CD4-positive, alpha-beta T cell treated with Interferon alpha-2 for 1 hour (primary cell): ENCODE measurements at regions not wholly inside any gene's neighbourhood (a gene's known extent, or its start where the extent isn't known, plus 50 kb on each side); places are given as distances from the start of the nearest gene placed in this dataset.
A peak's percentile ranks its signal among the peaks of the same experiment; 100 is the strongest.
"Not testable (repeated sequence)": the region's sequence is repeated elsewhere in the genome, so short reads cannot be mapped to it uniquely, and the experiment has no call there.

Experiments used
- DNase-seq, 2 donors: peaks; one replicate each; pipeline ENCODE4 v3.0.0-alpha.2; 2020 to 2022

DNA sequence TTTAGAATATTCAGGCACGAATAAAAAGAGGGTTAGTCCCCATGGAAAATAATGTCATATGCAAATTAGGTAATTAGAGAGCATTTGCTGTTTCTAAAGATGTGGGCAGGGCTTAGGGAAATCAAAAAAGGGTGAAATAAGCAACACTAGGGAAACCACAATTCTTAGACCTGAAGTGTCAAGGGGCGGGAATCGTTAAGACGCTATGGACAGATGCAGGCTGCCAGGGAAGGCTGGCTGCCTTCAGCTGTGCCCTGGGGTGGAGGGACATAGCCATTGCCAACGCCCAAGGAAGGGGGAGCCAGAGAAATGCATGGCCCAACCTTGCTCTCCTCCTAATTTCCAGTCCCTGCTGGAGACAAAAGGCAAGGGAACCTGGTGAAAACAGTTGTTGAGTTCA is 141.7 kb upstream of the PROK2 start:
- DNase-seq = no peak

DNA sequence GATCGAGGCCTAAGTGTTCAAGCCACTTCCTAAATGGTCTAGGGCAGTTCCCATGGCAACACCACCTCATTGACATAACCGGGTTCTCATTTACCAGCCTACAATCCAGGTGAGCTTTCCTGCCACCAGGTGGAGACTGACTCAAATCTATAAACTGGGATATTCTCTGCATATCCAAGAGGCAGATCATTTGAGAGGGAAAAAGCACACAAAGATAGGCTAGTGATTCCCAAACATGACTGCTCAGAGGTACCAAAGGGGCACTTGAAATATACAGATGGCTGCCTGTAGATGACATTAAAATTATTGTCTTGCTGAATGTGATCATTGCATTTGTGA is 141.3 kb upstream of the PROK2 start:
- DNase-seq = peak in 1 of 2 donors; percentile 15

DNA sequence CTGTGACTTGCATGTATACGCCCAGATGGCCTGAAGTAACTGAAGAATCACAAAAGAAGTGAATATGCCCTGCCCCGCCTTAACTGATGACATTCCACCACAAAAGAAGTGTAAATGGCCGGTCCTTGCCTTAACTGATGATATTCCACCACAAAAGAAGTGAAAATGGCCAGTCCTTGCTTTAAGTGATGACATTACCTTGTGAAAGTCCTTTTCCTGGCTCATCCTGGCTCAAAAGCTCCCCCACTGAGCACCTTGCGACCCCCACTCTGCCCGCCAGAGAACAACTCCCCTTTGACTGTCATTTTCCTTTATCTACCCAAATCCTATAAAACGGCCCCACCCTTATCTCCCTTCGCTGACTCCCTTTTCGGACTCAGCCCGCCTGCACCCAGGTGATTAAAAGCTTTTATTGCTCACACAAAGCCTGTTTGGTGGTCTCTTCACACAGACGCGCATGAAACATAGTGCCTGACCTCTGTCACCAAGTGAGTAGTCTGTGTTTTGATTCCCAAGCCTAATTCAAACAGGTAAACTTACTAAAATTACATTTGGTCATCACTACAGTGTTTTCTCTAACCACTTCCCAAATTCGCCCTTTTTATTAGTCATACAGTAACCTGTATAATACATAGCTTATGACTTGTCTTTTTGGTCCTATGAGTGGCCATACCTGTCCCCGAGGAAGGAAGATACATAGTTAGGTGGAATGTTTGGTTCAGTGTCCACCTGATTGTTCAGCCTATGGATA is 140.7 kb upstream of the PROK2 start:
- not testable (repeated sequence) for DNase-seq

DNA sequence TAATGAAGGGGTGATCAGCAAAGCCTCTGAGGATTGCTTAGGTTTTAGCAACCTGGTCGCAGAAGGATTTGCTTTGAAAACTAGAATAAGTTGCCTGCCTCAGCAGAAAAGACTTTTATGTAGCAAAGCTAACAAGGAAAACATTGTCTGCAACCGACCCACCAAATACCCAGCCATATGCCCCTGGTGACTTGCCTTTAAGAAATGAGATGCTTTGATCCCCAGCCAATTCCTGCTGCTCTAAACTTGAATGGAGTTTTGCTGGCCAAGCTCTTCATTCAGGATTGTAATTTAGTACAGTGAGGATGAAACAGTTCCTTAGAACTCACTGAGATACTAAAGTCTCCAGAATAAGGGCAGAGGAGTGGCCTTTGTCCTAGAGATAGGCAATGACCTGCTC is 139.8 kb upstream of the PROK2 start:
- DNase-seq = no peak

DNA sequence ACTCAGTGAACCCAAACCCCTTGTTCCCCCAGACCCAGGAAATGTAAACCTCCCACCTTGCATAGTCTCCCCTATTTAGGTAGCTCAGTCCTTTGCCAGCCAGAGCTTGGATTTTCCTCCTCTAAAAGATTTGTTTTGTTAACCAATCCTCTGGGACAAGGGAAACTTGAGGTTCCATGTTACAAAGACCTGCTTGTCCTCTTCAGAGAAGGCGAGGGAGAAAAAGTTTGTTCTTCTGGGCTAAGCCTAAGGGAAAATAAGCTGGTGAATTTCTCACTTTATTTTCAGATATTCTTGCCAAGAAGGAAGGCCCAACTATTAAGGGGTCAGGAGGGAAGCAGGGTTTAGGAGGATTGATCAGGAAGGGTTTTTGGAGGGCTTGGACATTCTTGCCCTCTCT is 136.1 kb upstream of the PROK2 start:
- DNase-seq = no peak

DNA sequence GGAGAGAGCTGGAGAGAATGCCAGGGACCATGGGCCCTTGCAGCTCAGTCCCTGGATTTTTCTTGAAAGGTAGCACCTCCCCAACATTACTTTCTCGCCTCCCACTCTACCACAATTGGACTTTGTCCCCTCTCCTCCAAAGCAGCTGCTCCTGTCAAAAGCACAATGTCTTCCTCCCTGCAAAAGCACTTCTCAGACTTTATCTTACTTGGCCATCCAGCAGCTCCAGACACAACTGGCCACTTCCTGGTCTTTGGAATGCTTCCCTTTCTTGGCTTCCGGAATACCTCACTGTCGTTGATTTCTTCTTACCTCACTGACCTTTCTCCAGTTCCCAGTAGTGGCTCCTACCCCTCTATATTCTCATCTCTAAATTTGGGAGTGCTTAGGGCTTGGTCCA is 134.6 kb upstream of the PROK2 start:
- DNase-seq = no peak

DNA sequence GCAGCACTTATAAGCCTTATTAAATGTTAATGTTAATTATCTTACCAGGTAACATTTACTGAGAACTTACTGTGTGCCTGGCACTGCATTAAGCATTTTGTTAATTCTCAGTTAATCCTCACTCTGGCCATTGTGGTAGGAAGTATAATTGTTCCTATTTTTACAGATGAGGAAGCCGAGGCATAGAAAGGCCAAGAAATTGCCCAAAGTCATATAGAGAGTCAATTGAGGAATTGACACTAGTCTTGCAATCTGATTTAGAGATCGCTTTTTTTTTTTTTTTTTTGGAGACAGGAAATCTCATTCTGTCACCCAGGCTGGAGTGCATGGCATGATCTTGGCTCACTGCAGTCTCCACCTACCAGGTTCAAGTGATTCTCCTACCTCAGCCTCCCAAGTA is 132.6 kb upstream of the PROK2 start:
- peak in 1 of 2 donors; percentile 4 for DNase-seq

DNA sequence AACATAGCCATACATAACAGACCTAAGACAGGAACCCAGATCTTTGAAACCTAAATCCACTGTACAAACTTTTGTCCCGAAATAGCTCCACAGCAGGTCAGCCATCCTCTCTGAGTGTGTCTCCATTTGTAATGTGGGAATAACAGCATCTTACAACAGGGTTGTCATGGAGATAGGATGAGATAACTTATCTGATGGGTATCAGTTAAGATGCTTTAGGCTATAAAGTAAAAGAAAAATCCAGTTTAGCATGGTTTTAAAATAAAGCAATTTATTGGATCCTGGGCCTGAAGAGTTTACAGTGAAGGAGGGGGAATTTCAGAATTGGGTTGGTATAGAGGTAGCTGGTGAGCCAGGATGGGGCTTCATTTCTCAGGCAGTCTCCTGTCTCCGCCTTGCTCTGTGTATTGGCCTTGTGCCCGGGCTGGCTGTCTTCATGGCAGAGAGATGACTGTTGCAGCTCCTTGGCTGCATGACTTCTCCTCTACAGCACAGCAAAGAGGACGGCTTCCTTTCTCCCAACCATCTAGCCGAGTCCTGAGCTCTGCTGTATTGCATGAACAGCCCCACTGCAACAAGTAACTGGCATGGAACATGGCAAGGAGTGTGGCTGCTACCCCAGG is 131.9 kb upstream of the PROK2 start:
- no peak for DNase-seq

DNA sequence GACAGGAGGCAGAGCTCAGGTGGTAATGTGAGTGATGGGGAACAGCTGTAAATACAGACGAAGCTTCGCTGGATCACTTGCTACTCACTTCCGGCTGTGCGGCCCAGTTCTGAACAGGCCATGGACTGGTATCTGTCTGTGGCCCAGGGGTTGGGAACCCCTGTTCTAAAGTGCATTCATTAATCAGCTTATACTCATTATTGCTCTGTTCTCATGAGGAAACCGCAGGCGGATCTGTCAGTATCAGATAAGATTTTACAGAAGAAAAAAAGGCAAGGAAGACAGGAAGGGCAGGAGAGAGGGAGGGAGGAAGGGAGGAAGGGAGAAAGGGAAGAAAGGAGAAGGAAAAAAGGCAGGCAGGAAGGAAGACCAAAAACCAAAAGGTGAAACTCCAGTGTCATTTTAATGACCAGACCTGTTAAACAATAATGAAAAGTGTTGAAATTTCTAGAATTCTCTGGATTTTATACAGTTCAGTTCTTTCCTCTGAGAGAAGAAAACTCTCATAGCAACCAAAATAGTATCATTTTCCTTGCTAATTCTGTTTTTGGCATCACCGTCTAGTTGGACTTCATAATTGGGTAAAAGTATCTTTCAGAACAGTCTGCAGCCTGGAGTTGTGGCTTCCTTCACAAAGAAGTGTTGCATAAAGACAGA is 128.0 kb upstream of the PROK2 start:
- no peak for DNase-seq

DNA sequence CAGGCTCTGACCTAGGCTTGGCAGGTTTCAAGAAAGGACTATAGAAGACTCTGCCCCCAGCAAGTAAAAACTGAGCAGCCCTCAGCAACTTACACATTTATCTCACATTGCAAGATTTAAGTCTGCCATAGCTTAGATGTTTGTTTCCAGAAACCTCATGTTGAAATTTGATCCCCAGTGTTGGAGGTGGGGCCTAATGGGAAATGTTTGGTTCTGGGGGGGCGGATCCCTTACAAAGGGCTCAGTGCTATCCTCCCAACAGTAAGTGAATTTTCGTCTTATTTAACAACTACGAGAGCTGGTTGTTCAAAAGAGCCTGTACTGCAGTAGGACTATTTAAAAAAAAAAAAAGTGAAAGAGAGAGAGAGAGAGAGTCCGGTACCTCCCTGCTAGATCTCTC is 125.2 kb upstream of the PROK2 start:
- no peak for DNase-seq

DNA sequence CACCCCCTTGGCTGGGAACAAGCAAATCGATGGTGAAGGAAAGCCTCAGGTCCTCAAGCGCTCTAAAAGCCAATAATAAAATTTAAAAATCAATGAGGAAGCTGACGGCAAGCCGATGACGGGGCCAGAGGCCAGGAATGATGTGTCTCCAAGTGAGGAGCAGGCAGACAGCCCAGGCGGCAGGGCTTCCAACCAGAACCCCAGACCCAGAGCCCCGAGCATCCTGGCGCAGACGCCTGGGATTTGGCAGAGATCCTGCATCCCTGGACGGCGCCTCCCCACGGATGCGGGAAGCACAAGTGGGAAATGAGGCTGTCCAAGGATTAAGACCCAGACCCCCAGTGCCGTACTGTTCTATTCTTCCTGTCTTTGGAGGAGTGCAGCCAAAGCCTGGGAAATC is 123.0 kb upstream of the PROK2 start:
- no peak for DNase-seq

DNA sequence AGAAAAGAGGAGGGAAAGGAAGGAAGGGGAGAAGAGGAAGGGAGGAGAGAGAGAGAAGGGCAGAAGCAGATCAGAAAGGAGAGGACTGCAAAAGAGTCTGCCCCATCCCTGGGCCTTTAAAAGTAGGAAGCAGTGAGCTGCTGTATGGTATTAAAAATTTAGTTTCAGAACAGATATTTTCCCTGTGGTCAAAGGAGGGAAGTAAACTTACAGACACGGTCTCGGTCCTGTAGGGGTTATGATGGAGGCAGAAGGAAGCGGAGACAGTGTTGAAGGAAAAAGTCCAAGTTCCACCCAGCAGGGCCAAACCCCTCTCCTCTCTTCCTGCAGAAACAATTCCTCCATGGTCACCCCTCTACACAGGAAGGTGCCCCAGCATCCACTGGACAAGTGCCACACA is 122.0 kb upstream of the PROK2 start:
- DNase-seq = no peak

DNA sequence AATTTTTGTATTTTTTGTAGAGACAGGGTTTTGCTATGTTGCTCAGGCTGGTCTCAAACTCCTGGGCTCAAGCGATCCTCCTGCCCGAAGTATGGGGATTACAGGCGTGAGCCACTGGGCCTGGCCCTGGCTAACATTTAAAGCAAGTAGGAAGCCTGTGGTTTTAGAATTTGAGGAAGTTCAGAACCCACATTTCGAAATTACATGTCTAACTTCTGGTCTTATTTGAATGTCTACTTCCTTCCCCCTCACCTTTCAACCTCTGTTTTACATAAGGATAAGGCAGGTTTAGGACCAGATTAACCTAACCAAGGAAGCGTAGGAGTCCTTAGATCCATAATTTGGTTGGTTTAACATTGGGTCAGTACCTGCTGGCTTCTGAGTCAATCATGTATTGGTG is 120.5 kb upstream of the PROK2 start:
- DNase-seq = peak; percentile 3 to 32

DNA sequence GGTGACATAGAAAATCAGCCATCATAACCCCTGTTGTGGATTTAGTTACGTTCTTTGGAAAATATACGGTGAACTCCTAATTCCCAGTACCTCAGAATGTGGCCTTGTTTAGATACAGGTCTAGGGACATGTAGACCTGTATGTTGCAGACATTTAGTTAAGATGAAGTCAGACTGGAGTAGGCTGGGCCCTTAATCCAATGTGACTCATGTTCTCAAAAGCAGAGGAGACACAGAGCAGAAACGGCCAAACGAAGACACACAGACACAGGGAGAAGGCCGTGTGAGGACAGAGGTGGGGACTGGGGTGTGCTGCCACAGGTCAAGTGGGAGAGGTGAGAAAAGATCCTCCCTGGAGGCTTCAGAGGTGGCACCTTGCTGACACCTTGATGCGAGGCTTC is 119.0 kb upstream of the PROK2 start:
- DNase-seq = no peak

DNA sequence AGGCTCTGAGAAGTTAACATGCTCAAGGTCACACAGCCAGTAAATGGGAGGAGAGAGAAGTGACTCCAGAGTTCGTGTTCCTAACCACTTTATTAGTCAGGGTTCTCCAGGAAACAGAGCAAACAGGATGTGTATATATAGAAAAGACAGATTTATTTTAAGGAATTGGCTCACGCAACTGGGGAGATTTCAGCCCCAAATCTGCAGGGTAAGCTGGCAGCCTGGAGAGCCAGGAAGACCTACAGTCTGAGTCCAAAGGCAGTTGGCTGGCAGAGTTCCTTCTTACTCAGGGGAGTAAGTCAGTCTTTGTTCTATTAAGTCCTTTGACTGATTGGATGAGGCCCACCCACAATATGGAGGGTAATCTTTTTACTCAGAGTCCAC is 118.2 kb upstream of the PROK2 start:
- DNase-seq = no peak

DNA sequence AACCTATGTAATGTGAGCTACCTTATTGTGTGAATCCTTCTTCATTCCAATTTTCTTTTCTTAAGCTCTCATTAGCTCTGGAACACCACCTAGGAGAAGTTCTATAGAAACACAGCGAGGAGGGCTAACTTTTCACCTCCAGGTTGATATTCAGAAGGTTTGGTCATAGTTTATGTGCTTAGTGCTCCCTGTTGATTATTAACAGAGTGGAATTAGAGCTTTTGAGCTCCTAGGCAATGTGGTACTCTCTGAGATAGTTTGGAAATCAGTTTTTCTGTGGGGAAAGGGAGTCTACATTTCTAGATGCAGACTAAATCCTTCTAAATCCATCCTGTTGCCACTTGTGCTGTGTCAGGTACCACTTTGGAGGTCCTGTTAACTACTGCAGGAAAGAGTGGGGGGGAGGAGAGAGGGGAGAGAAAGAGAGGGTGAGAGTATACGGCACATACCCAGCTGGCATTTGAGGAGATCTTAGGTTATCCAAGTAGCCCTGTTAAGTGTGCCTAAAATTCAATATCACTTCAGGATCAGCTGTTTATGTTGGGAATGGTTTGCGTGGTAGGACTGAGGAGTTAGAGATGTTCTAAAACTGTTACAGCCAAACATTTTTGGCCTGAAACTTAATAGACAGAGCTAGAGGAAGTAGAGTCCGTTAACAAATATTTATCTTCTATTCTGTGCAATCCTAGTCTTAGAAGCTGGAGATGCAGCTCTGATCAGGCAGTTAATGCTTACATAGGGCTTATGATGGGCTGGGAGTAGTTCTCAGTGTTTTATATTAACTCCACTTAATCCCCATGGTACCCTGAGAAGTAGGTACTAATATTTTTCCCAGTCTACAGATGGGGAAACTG is 117.5 kb upstream of the PROK2 start:
- DNase-seq = no peak

DNA sequence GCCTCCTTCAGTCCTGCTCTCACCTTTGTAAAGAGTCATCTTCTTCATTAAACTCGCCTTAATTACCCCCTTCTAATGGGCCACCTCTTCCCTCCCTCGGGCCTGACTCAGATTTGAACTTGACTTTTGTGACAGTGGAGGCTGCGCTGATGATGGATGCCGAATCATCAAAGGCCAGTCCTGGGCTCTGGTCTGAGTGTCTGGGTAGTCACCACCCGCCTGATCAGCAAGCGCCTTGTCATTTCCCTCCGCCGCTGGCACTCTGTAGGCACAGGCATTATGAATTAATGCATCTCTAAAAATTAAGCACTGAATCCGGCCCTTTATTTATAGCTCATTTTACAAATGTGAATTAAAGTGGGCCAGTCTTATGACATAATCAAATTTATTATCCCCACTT is 116.7 kb upstream of the PROK2 start:
- no peak for DNase-seq

DNA sequence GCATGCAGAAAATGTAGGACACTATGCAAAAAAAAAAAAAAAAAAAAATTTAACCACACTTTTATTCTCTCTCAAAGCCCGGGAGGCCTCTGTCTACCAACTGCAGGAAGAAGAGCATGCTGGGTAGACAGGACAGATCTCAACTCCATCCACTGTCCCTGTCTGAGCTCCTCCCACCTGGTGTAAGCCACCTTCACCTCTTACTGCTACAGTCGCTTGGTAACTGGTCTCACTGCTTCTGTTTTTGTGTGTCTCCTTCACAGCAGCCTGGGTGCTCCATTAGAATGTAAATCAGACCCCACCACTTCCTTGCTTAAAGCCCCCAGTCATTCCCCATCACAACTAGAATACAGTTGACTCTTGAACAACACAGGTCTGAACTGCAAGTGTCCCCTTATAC is 115.1 kb upstream of the PROK2 start:
- no peak for DNase-seq

DNA sequence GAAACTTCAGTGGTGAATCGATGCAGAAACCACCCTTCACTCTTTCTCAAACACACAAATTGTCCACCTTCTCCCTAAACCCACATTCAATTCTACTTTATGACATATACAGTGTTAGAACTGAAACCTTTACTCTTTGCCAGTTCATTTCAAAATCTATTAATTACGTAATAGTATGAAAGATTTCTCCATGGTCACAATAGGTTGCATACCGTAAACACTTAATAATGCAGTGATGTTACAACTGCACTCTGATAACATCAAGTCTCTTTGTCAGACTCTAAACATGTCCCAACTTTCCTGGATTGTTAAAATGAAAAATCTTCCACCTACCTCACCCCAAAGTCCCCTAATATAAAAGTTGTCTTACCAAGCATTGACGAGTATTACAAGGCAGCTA is 111.8 kb upstream of the PROK2 start:
- DNase-seq = no peak

DNA sequence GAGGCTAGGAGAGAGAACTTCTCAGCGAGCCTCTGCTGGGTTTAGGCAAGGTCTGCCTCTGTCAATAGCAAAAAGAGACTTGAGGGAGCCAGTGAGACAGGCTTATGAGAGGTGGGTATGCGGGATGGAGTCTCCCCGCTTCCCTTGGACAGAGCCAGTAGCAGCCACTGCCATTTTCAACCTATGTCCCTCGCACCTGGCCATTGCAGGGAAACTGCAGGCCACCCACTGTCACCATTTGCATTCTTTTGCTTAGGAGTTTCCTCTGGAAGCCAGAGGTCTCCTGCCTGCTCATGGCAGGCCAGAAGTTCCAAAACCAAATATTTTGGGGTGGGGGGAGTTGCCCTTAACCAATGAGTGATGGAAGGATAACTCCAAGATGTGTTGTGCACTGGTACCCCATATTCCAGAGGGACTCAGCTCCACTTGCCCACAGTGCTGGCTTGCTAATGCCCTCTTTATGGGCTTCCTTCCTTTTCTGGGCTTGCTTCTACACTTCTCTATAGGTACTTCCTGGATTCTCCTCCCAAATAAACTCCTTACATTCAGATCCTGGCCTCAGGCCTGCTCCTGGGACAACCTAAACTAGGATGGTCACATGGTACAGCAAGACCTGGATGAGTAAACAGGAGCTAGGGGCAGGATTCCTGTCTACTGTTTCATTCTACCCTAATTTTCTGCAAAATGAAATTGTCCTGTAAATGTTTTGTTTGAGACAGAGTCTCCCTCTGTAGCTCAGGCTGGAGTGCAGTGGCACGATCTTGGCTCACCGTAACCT is 108.9 kb upstream of the PROK2 start:
- DNase-seq = no peak

DNA sequence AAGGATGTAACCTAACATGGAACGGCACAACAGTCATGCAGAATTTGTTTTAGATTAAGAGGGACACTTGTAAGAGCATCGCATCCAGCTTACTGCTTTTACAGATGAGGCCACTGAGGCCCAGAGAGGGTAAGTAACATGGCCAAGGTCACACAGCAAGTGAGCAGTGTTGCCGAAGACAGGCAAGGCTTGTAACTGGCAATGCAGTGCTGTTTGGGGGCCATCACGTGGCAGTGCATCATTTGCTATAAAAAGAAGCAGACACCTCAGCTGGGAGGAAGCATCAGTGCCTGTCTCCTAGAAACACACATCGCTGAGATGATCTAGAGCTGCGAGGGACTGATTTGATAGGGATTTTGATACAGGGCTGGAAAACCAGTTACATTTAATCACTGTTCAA is 108.2 kb upstream of the PROK2 start:
- DNase-seq = no peak

DNA sequence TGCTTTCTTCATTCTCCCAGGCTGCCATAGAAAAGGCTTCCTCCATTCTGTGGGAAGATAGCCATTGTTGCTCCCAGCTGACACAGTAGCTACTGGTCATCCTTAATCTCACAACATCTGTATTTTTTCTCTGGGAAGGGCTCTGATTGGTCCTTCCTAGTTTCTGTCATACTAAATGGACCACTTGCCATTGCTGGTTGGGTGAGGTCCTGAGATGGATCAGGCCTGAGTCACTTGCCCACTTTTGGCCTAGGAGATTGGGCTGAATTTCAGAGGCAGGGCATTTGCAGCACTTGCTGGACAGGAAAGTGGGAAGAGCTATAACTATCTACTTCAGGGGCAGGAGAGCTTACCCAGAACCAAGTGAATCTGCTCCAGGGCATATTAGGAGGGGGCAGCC is 106.5 kb upstream of the PROK2 start:
- DNase-seq = no peak
